Breast epithelium (tissue), 3 donors: ENCODE measurements at regions not wholly inside any gene's neighbourhood (a gene's known extent, or its start where the extent isn't known, plus 50 kb on each side); places are given as distances from the start of the nearest gene placed in this dataset.

ENCODE experiments used
- POLR2AphosphoS5 ChIP-seq, 3 donors: sonication (generic); formaldehyde crosslinking; IDR thresholded peaks; one replicate each; pipeline ENCODE4 v1.6.1; 2017; ENCODE audit warnings: antibody characterized with exemption in 3 of 3
- TF ChIP-seq, protein P1 (sequence below), 3 donors: fragments of 450-650 bp; IDR thresholded peaks; one replicate each; pipeline ENCODE4 v1.5.1; 2016 to 2017; ENCODE audit warnings: antibody characterized with exemption in 3 of 3, mild to moderate bottlenecking in 3 of 3, moderate library complexity in 3 of 3

DNA sequence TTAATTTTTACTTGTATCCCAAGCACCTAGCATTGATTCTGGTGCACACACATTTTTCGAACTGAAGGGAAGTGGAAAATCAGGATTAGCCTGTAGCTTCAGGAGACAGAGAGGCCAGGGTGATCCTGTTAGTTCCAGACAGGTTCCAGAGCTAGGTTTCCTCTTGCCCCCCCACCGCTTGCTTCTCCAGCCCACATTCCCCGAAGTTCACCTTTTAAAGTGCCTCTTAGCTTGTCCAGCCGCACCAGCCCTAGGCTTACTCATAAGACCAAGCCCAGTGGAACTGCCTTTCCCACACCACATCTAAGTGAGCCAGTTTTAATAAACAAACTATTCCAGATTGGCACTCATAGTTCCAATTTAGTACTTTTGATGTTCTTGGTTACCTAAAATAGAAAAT, 898.6 kb upstream of the KLHL29 start:
- TF ChIP-seq, protein P1, sequence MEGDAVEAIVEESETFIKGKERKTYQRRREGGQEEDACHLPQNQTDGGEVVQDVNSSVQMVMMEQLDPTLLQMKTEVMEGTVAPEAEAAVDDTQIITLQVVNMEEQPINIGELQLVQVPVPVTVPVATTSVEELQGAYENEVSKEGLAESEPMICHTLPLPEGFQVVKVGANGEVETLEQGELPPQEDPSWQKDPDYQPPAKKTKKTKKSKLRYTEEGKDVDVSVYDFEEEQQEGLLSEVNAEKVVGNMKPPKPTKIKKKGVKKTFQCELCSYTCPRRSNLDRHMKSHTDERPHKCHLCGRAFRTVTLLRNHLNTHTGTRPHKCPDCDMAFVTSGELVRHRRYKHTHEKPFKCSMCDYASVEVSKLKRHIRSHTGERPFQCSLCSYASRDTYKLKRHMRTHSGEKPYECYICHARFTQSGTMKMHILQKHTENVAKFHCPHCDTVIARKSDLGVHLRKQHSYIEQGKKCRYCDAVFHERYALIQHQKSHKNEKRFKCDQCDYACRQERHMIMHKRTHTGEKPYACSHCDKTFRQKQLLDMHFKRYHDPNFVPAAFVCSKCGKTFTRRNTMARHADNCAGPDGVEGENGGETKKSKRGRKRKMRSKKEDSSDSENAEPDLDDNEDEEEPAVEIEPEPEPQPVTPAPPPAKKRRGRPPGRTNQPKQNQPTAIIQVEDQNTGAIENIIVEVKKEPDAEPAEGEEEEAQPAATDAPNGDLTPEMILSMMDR (IDR thresholded peaks at IDR 0.05), result no peak
- TF ChIP-seq POLR2AphosphoS5 (IDR thresholded peaks at IDR 0.05), result no peak
